ENCODE measurements at regions not wholly inside any gene's neighbourhood (a gene's known extent, or its start where the extent isn't known, plus 50 kb on each side); places are given as distances from the start of the nearest gene placed in this dataset.

DNA sequence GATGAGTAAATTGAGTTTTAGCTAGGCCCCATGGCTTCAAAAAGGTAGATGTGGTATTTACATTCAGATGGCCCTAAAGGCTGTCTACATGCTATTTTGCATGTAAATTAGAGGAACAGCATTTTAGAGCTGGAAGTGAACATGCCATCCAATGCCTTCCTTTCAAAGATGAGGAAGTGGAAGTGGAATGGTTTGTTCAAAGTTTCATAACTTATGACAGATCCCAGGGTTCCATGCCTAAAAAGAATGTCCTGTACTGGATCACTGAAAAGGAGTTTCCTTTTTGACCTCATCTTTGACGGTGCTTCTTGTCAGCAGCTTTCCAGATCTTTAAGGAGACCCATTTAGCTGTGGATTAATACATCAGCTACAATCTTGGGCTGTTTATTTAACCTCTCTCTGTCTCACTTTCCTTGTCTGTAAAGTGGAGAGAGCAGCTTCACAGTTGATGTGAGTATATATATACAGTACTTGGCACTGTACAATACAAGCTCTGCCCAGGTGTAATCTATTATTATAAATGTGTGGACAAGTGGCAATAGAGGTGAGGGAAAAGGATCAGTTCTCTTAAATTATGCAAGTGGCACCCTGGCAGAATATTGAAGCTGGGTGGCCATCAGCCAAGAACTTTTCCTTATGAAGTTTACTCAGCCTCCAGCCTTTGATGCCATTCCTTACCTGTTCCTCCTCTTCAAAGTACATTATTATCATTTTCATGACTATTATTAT is 68.7 kb upstream of the GOLGA8B start:
- TF ChIP-seq CTCF (IDR thresholded peaks at IDR 0.05) (no peak), POLR2A (IDR thresholded peaks at IDR 0.05) (no peak)

Data from adrenal gland (tissue), 5 donors.